HEK293T (cell line): ENCODE measurements at regions not wholly inside any gene's neighbourhood (a gene's known extent, or its start where the extent isn't known, plus 50 kb on each side); places are given as distances from the start of the nearest gene placed in this dataset.
"Not testable (repeated sequence)": the region's sequence is repeated elsewhere in the genome, so short reads cannot be mapped to it uniquely, and the experiment has no call there.

Source experiments
- BHLHE40 ChIP-seq: fragments of 450-650 bp; IDR thresholded peaks from 2 replicates; pipeline ENCODE4 v1.6.1; 2016; ENCODE audit warnings: mild to moderate bottlenecking, moderate library complexity, borderline replicate concordance
- FOXM1 ChIP-seq: fragments of 450-650 bp; IDR thresholded peaks from 2 replicates; pipeline ENCODE4 v1.6.1; 2017; ENCODE audit warnings: mild to moderate bottlenecking, borderline replicate concordance
- HDGF ChIP-seq: fragments of 450-650 bp; IDR thresholded peaks from 2 replicates; pipeline ENCODE4 v1.6.1; 2017; ENCODE audit warnings: antibody characterized with exemption, borderline replicate concordance
- LEF1 ChIP-seq: fragments of 450-650 bp; IDR thresholded peaks from 2 replicates; pipeline ENCODE4 v1.6.1; 2017; ENCODE audit warnings: mild to moderate bottlenecking, borderline replicate concordance
- SP1 ChIP-seq: fragments of 450-650 bp; IDR thresholded peaks from 2 replicates; pipeline ENCODE4 v1.6.1; 2017
- TARDBP ChIP-seq: fragments of 450-650 bp; IDR thresholded peaks from 2 replicates; pipeline ENCODE4 v1.6.1; 2016
- ZNF384 ChIP-seq: fragments of 450-650 bp; IDR thresholded peaks from 2 replicates; pipeline ENCODE4 v1.6.1; 2016

DNA sequence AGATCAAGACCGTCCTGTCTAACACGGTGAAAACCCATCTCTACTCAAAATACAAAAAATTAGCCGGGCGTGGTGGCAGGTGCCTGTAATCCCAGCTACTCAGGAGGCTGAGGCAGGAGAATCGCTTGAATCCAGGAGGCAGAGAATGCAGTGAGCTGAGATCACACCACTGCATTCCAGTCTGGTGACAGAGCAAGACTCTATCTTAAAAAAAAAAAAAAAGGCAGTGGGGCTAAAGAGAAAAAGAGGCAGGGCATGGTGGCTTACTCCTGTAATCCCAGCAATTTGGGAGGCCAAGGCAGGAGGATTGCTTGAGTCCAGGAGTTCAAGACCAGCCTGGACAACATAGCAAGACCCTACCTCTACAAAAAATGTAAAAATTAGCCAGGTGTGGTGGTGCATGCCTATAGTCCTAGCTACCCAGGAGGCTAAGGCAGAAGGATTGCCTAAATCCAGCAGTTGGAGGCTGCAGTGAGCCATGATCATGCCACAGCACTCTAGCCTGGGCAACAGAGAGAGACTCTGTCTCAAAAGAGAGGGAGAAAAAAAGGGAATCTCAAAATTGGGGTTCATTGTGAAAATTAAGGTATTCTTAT lies 106.4 kb downstream of the SKIDA1 start:
- TF ChIP-seq FOXM1, SP1, LEF1, ZNF384, TARDBP, BHLHE40, HDGF: not testable (repeated sequence)
